A549 (cell line): ENCODE measurements at regions not wholly inside any gene's neighbourhood (a gene's known extent, or its start where the extent isn't known, plus 50 kb on each side); places are given as distances from the start of the nearest gene placed in this dataset.
"Not testable (repeated sequence)": the region's sequence is repeated elsewhere in the genome, so short reads cannot be mapped to it uniquely, and the experiment has no call there.

Experiments used
- CEBPB ChIP-seq, 2 experiments: fragments of >200 bp in 1 of 2; sonication (Bioruptor Twin) in 1 of 2; formaldehyde crosslinking in 1 of 2; IDR thresholded peaks; 2 replicates each; pipeline ENCODE4 v1.6.1; 2012 to 2016
- CHD2 ChIP-seq: fragments of 150-350 bp; IDR thresholded peaks from 2 replicates; pipeline ENCODE4 v1.6.1; 2014; ENCODE audit warnings: low read length; ENCODE audit not compliant: partially characterized antibody
- CTCF ChIP-seq: fragments of >200 bp; sonication (Bioruptor Twin); formaldehyde crosslinking; IDR thresholded peaks from 3 replicates; pipeline ENCODE4 v1.5.1; 2016
- EP300 ChIP-seq, 2 experiments: fragments of >200 bp; sonication (Bioruptor Twin); formaldehyde crosslinking; IDR thresholded peaks; 2 replicates in 1 of 2; 3 replicates in 1 of 2; pipeline ENCODE4 v1.6.1; 2016 to 2017
- MAFK ChIP-seq: fragments of 450-650 bp; IDR thresholded peaks from 2 replicates; pipeline ENCODE4 v1.6.1; 2014; ENCODE audit not compliant: partially characterized antibody
- MAZ ChIP-seq: fragments of 150-350 bp; IDR thresholded peaks from 2 replicates; pipeline ENCODE4 v1.6.1; 2014; ENCODE audit warnings: antibody characterized with exemption, low read depth, low read length, borderline replicate concordance
- MYC ChIP-seq: IDR thresholded peaks from 2 replicates; pipeline ENCODE4 v1.6.1; 2012; ENCODE audit warnings: mild to moderate bottlenecking, inconsistent platforms, low read length, improper control_type of control experiment, borderline replicate concordance
- PBX3 ChIP-seq: IDR thresholded peaks from 2 replicates; pipeline ENCODE4 v1.6.1; 2012
- POLR2A ChIP-seq: IDR thresholded peaks from 2 replicates; pipeline ENCODE4 v1.6.1; 2012; ENCODE audit warnings: mild to moderate bottlenecking, low read length
- RAD21 ChIP-seq, 2 experiments: fragments of >200 bp in 1 of 2; sonication (Bioruptor Twin) in 1 of 2; formaldehyde crosslinking in 1 of 2; IDR thresholded peaks in 1 of 2; conservative IDR thresholded peaks in 1 of 2; 2 replicates in 1 of 2; 3 replicates in 1 of 2; pipeline ENCODE4 v1.6.1; 2012 to 2018; ENCODE audit warnings: inconsistent platforms in 1 of 2
- SMC3 ChIP-seq: fragments of >200 bp; sonication (Bioruptor Twin); formaldehyde crosslinking; IDR thresholded peaks from 3 replicates; pipeline ENCODE4 v1.6.1; 2018; ENCODE audit warnings: inconsistent platforms
- TFCP2L1 ChIP-seq: fragments of 250-450 bp; sonication (Bioruptor Pico); IDR thresholded peaks from 2 replicates; pipeline ENCODE4 v1.5.0; 2021; ENCODE audit warnings: mild to moderate bottlenecking
- USF2 ChIP-seq: fragments of 450-650 bp; IDR thresholded peaks from 2 replicates; pipeline ENCODE4 v1.6.1; 2014; ENCODE audit warnings: antibody characterized with exemption
- ZFP36 ChIP-seq: fragments of 450-650 bp; IDR thresholded peaks from 2 replicates; pipeline ENCODE4 v1.6.1; 2014; ENCODE audit warnings: borderline replicate concordance; ENCODE audit not compliant: partially characterized antibody

GRCh38 chr1:149196651-149197050 is 93.3 kb upstream of the NBPF9 start:
- TF ChIP-seq CTCF; EP300 (IDR thresholded peaks at IDR 0.05); POLR2A; RAD21 (conservative IDR thresholded peaks at IDR 0.05 in 1 of 2, IDR thresholded peaks at IDR 0.05 in 1 of 2); CHD2; MAFK; MYC; PBX3; USF2; TFCP2L1 (CRISPR knock-in tag); ZFP36; SMC3; MAZ; CEBPB (IDR thresholded peaks at IDR 0.05): not testable (repeated sequence)
